HepG2 (cell line): ENCODE measurements at regions not wholly inside any gene's neighbourhood (a gene's known extent, or its start where the extent isn't known, plus 50 kb on each side); places are given as distances from the start of the nearest gene placed in this dataset.
"Not testable (repeated sequence)": the region's sequence is repeated elsewhere in the genome, so short reads cannot be mapped to it uniquely, and the experiment has no call there.

Experiments
- ATAC-seq: fragments of 200-7000 bp; cut with Tn5 transposase; 3 replicates; pipeline ENCODE4 v1.9.1; 2020; ENCODE audit warnings: mild to moderate bottlenecking, moderate library complexity
- BruUV-seq: library from RNA; stranded (reverse); fragments of 400-500 nt; replicated peaks from 2 replicates; lab custom pipeline; 2021; lab: Mats Ljungman, UMichigan
- CTCF ChIA-PET: fragments of 300-600 bp; formaldehyde crosslinking; extraction: SDS; loops from one replicate; lab custom pipeline; 2021; ENCODE audit warnings: low total read pairs, inconsistent platforms, low intra/inter-chr PET ratio; lab: Yijun Ruan, JAX
- POLR2A ChIA-PET: fragments of 350-600 bp; sonication (Branson Sonifier 250); formaldehyde crosslinking; loops from one replicate; lab custom pipeline; 2020; ENCODE audit warnings: antibody characterized with exemption, inconsistent platforms; lab: Yijun Ruan, JAX
- DNase-seq: peaks from one replicate; pipeline ENCODE4 v3.0.0-alpha.2; 2015; ENCODE audit warnings: low spot score
- FAIRE-seq: peaks from 3 replicates; lab custom pipeline; 2011; peaks lifted over from hg19 to GRCh38; lab: Jason Lieb, UNC
- H2AFZ ChIP-seq: one replicate; pipeline ENCODE4 v1.6.1; 2011; ENCODE audit warnings: low read length, inconsistent platforms
- H3K27ac ChIP-seq: fragments of 300-600 bp; 3 replicates; pipeline ENCODE4 v1.8.0; 2011; ENCODE audit warnings: mixed run types, mild to moderate bottlenecking, mixed read lengths, low read length, inconsistent platforms; ENCODE audit not compliant: insufficient read depth; ENCODE audit errors: extremely low read length
- H3K27me3 ChIP-seq, 2 experiments: fragments of 200-600 bp in 1 of 2; 2 replicates in 1 of 2; 3 replicates in 1 of 2; pipeline versions ENCODE4 v1.6.0 to v1.8.0; 2011; ENCODE audit warnings: low read length in 2 of 2, mild to moderate bottlenecking in 2 of 2, moderate library complexity in 2 of 2, inconsistent platforms in 1 of 2; ENCODE audit not compliant: insufficient read depth in 2 of 2, control insufficient read depth in 1 of 2
- H3K36me3 ChIP-seq, 2 experiments: fragments of 200-600 bp in 1 of 2; replicated peaks in 1 of 2; 2 replicates in 1 of 2; 3 replicates in 1 of 2; pipeline versions ENCODE4 v1.5.1 to v1.8.0; 2011; ENCODE audit warnings: low read length in 2 of 2, inconsistent platforms in 1 of 2; ENCODE audit not compliant: insufficient read depth in 2 of 2, control insufficient read depth in 1 of 2
- H3K4me1 ChIP-seq: 2 replicates; pipeline ENCODE4 v1.5.1; 2012; ENCODE audit warnings: low read length, inconsistent platforms; ENCODE audit not compliant: insufficient read depth
- H3K4me2 ChIP-seq: 2 replicates; pipeline ENCODE4 v1.6.0; 2011; ENCODE audit warnings: low read depth, low read length, inconsistent platforms
- H3K4me3 ChIP-seq, 3 experiments: fragments of 200-600 bp in 1 of 3; sonication (generic), shearing (Covaris generic) in 1 of 3; replicated peaks in 1 of 3; 2 replicates each; pipeline ENCODE4 v1.5.1; 2011 to 2016; ENCODE audit warnings: low read length in 3 of 3, inconsistent platforms in 2 of 3, low read depth in 2 of 3, mild to moderate bottlenecking in 2 of 3, control low read depth in 1 of 3, mixed read lengths in 1 of 3; ENCODE audit not compliant: insufficient read depth in 1 of 3
- H3K79me2 ChIP-seq: one replicate; pipeline ENCODE4 v1.6.1; 2011; ENCODE audit warnings: low read length, inconsistent platforms; ENCODE audit not compliant: insufficient read depth
- H3K9ac ChIP-seq: 2 replicates; pipeline ENCODE4 v1.6.0; 2011; ENCODE audit warnings: mild to moderate bottlenecking, low read depth, low read length, inconsistent platforms; ENCODE audit not compliant: insufficient read depth
- H3K9me3 ChIP-seq: 2 replicates; pipeline ENCODE4 v1.5.1; 2012; ENCODE audit warnings: mild to moderate bottlenecking, low read length
- H4K20me1 ChIP-seq: 2 replicates; pipeline ENCODE4 v1.6.0; 2011; ENCODE audit warnings: inconsistent platforms, mild to moderate bottlenecking, low read length, moderate library complexity; ENCODE audit not compliant: insufficient read depth
- HDAC1 ChIP-seq: sonication (generic); formaldehyde crosslinking; IDR thresholded peaks from 2 replicates; pipeline ENCODE4 v1.5.1; 2020; ENCODE audit warnings: mild to moderate bottlenecking, missing genetic modification reagents
- HNRNPL ChIP-seq: fragments of 200-400 bp; formaldehyde crosslinking; IDR thresholded peaks from 2 replicates; pipeline ENCODE4 v1.6.1; 2017; ENCODE audit warnings: mild to moderate bottlenecking, low read depth, low read length
- IRF2 ChIP-seq: IDR thresholded peaks from 2 replicates; pipeline ENCODE4 v1.6.1; 2018; ENCODE audit warnings: missing genetic modification reagents, missing compliant biosample characterization
- POLR2G ChIP-seq: fragments of 200-400 bp; formaldehyde crosslinking; IDR thresholded peaks from 2 replicates; pipeline ENCODE4 v1.6.1; 2018; ENCODE audit warnings: mild to moderate bottlenecking, low read depth, low read length, moderate library complexity
- SP5 ChIP-seq: IDR thresholded peaks from 2 replicates; pipeline ENCODE4 v1.6.1; 2016; ENCODE audit warnings: low read depth, borderline replicate concordance
- ZFX ChIP-seq: sonication (generic); formaldehyde crosslinking; IDR thresholded peaks from 2 replicates; pipeline ENCODE4 v1.4.0; 2020; ENCODE audit warnings: mild to moderate bottlenecking, low read depth, missing genetic modification reagents, moderate library complexity
- WGBS: methylation state at CpG from one replicate; pipeline ENCODE4 v1.1.6; 2017; ENCODE audit warnings: low lambda C conversion rate; 5-methylcytosine and 5-hydroxymethylcytosine counted together
- in situ Hi-C: cut with HindIII; loops from 2 replicates; pipeline ENCODE4 v1.10.0; 2017; ENCODE audit warnings: low pct_unique_long_range_greater_than_20kb; ENCODE audit not compliant: extremely low pct_ligation_motif_present
- intact Hi-C: fragments of 100-400 bp; cut with micrococcal nuclease; formaldehyde crosslinking; loops from one replicate; pipeline ENCODE4 v1.10.0; 2022; ENCODE audit not compliant: unreplicated experiment
- TF ChIP-seq, protein P1 (sequence below): IDR thresholded peaks from 2 replicates; pipeline ENCODE4 v1.6.1; 2016; ENCODE audit warnings: missing genetic modification reagents, missing compliant biosample characterization
- TF ChIP-seq, protein P2 (sequence below): sonication (generic); formaldehyde crosslinking; IDR thresholded peaks from 2 replicates; pipeline ENCODE4 v1.4.0; 2020; ENCODE audit warnings: missing genetic modification reagents
- TF ChIP-seq, protein P3 (sequence below): sonication (generic); formaldehyde crosslinking; IDR thresholded peaks from 2 replicates; pipeline ENCODE4 v1.5.0; 2020; ENCODE audit warnings: mild to moderate bottlenecking, missing genetic modification reagents, borderline replicate concordance

DNA sequence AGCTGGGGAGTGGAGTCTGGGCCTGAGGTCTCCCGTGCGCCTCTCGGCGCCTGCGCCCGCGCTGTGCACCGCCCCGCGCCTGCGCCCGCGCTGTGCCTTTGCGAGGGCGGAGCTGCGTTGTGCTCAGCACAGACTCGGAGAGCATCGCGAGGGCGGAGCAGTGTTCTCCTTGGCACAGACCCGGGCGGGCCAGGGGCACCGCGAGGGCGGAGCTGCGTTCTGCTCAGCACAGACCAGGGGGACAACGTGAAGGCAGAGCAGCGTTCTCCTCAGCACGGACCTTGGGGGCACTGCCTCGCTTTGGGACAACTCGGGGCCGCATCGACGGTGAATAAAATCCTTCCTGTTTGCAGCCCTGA is 2968.4 kb downstream of the RPIA start (continued):
- TF ChIP-seq, protein P1, sequence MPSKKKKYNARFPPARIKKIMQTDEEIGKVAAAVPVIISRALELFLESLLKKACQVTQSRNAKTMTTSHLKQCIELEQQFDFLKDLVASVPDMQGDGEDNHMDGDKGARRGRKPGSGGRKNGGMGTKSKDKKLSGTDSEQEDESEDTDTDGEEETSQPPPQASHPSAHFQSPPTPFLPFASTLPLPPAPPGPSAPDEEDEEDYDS (CRISPR knock-in tag): peak; percentile 54; the same call in 1 of the 2 replicates
- TF ChIP-seq POLR2G (peak; percentile 43; the same call in 1 of the 2 replicates), HNRNPL (0 out of 2 replicates have a peak, but pooled peaks have one; percentile 65), IRF2 (0 out of 2 replicates have a peak, but pooled peaks have one; percentile 17), ZFX (peak; percentile 52; the same call in 1 of the 2 replicates), SP5 (CRISPR knock-in tag) (peak; percentile 83), HDAC1 (peak; percentile 43; the same call in 1 of the 2 replicates)
- TF ChIP-seq, protein P2, sequence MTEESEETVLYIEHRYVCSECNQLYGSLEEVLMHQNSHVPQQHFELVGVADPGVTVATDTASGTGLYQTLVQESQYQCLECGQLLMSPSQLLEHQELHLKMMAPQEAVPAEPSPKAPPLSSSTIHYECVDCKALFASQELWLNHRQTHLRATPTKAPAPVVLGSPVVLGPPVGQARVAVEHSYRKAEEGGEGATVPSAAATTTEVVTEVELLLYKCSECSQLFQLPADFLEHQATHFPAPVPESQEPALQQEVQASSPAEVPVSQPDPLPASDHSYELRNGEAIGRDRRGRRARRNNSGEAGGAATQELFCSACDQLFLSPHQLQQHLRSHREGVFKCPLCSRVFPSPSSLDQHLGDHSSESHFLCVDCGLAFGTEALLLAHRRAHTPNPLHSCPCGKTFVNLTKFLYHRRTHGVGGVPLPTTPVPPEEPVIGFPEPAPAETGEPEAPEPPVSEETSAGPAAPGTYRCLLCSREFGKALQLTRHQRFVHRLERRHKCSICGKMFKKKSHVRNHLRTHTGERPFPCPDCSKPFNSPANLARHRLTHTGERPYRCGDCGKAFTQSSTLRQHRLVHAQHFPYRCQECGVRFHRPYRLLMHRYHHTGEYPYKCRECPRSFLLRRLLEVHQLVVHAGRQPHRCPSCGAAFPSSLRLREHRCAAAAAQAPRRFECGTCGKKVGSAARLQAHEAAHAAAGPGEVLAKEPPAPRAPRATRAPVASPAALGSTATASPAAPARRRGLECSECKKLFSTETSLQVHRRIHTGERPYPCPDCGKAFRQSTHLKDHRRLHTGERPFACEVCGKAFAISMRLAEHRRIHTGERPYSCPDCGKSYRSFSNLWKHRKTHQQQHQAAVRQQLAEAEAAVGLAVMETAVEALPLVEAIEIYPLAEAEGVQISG (CRISPR knock-in tag): peak; percentile 19; the same call in 1 of the 2 replicates
- TF ChIP-seq, protein P3, sequence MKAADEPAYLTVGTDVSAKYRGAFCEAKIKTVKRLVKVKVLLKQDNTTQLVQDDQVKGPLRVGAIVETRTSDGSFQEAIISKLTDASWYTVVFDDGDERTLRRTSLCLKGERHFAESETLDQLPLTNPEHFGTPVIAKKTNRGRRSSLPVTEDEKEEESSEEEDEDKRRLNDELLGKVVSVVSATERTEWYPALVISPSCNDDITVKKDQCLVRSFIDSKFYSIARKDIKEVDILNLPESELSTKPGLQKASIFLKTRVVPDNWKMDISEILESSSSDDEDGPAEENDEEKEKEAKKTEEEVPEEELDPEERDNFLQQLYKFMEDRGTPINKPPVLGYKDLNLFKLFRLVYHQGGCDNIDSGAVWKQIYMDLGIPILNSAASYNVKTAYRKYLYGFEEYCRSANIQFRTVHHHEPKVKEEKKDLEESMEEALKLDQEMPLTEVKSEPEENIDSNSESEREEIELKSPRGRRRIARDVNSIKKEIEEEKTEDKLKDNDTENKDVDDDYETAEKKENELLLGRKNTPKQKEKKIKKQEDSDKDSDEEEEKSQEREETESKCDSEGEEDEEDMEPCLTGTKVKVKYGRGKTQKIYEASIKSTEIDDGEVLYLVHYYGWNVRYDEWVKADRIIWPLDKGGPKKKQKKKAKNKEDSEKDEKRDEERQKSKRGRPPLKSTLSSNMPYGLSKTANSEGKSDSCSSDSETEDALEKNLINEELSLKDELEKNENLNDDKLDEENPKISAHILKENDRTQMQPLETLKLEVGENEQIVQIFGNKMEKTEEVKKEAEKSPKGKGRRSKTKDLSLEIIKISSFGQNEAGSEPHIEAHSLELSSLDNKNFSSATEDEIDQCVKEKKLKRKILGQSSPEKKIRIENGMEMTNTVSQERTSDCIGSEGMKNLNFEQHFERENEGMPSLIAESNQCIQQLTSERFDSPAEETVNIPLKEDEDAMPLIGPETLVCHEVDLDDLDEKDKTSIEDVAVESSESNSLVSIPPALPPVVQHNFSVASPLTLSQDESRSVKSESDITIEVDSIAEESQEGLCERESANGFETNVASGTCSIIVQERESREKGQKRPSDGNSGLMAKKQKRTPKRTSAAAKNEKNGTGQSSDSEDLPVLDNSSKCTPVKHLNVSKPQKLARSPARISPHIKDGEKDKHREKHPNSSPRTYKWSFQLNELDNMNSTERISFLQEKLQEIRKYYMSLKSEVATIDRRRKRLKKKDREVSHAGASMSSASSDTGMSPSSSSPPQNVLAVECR: peak; percentile 19; the same call in 1 of the 2 replicates
- TF ChIP-seq, all 625 proteins: peak for 36; not testable (repeated sequence) for 589

DNA sequence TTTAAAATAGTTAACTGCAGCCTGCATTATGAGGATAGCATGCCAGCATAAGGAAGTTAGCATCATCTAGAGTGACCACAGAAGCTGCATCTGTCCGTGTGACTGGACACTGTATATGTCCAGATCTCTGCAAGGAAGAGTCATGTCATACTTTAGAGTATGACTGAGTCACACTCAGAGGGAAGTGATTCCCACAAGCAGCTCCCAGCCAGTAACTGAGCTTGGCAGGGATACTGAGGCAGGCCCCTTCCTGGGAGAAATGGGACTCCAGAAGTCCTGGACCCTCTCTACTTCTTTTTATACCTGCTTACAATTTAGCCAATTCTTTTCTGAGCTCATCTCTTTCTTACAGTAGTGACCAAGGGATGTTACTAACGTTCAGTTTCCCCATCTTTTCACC is 2975.9 kb downstream of the RPIA start:
- BruUV-seq, intact Hi-C loops, FAIRE-seq, H3K9me3 ChIP-seq, H3K4me2 ChIP-seq, H3K79me2 ChIP-seq, ATAC-seq, CTCF ChIA-PET, POLR2A ChIA-PET, H3K4me1 ChIP-seq, H3K27ac ChIP-seq, H3K36me3 ChIP-seq, H2AFZ ChIP-seq, in situ Hi-C loops, H3K4me3 ChIP-seq, H3K9ac ChIP-seq, H4K20me1 ChIP-seq, H3K27me3 ChIP-seq, DNase-seq: not testable (repeated sequence)
- 20% methylated on average over 1 of the region's 2 CpGs for WGBS

DNA sequence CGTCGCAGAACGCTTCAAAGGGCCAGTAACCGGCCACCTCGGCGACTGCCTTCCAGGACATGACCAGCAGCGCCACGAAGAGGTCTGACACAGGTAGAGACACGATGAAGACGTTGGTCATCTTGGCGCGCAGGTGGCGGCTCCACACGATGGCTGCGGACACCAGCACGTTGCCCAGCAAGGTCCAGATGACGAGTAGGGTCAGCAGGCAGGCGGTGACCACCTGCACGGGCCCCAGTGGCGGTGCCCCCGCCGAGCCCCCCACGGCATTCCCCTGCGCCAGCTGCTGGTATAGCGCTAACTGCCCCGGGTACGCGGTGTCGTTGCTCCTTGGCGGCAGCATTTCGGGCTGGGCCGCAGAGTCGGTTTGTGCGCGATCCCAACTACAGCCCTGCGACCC is 2994.1 kb downstream of the RPIA start:
- H4K20me1 ChIP-seq, H3K4me1 ChIP-seq, ATAC-seq, H3K9me3 ChIP-seq, H3K9ac ChIP-seq, intact Hi-C loops, H2AFZ ChIP-seq, H3K27me3 ChIP-seq, H3K79me2 ChIP-seq, DNase-seq, POLR2A ChIA-PET, FAIRE-seq, CTCF ChIA-PET, H3K36me3 ChIP-seq, H3K4me2 ChIP-seq, BruUV-seq, in situ Hi-C loops, H3K4me3 ChIP-seq, H3K27ac ChIP-seq: not testable (repeated sequence)
- WGBS: 80% methylated on average over 8 of the region's 36 CpGs
